WTC11 (cell line): ENCODE measurements at regions not wholly inside any gene's neighbourhood (a gene's known extent, or its start where the extent isn't known, plus 50 kb on each side); places are given as distances from the start of the nearest gene placed in this dataset.

Source experiments
- ATAC-seq: fragments of 200-7000 bp; cut with Tn5 transposase; 2 replicates; pipeline ENCODE4 v1.10.0; 2021; ENCODE audit warnings: mild to moderate bottlenecking, moderate library complexity
- CTCF ChIA-PET: fragments of 300-600 bp; sonication (Branson Sonifier 250); formaldehyde crosslinking; loops from one replicate; lab custom pipeline; 2021; ENCODE audit warnings: antibody characterized with exemption; lab: Charles Lee
- POLR2A ChIA-PET: fragments of 350-600 bp; sonication (Branson Sonifier 250); formaldehyde crosslinking; loops from one replicate; lab custom pipeline; 2021; ENCODE audit warnings: antibody characterized with exemption; lab: Charles Lee
- DNase-seq: peaks from one replicate; pipeline ENCODE4 v3.0.0; 2021; ENCODE audit warnings: low spot score
- H3K27ac Mint-ChIP-seq: 2 replicates; pipeline ENCODE4 v1.8.0; 2021; ENCODE audit warnings: mixed read lengths
- H3K27me3 Mint-ChIP-seq: 2 replicates; pipeline ENCODE4 v1.8.0; 2021; ENCODE audit warnings: low read depth, mild to moderate bottlenecking, moderate library complexity, mixed read lengths
- H3K36me3 Mint-ChIP-seq: 2 replicates; pipeline ENCODE4 v1.8.0; 2021; ENCODE audit warnings: mixed read lengths
- H3K4me1 Mint-ChIP-seq: 2 replicates; pipeline ENCODE4 v1.8.0; 2022; ENCODE audit warnings: mixed read lengths
- H3K4me3 Mint-ChIP-seq: 2 replicates; pipeline ENCODE4 v1.8.0; 2021; ENCODE audit warnings: mild to moderate bottlenecking, moderate library complexity, mixed read lengths
- H3K9me3 Mint-ChIP-seq: 2 replicates; pipeline ENCODE4 v1.8.0; 2021; ENCODE audit warnings: mixed read lengths
- ATF2 ChIP-seq: sonication (generic); formaldehyde crosslinking; IDR thresholded peaks from 2 replicates; pipeline ENCODE4 v1.8.1; 2022; ENCODE audit warnings: low read depth, missing genetic modification reagents, borderline replicate concordance
- ATF3 ChIP-seq: sonication (generic); formaldehyde crosslinking; conservative IDR thresholded peaks from 2 replicates; pipeline ENCODE4 v1.8.1; 2022; ENCODE audit warnings: mild to moderate bottlenecking, missing genetic modification reagents
- ATF6 ChIP-seq: sonication (generic); formaldehyde crosslinking; IDR thresholded peaks from 2 replicates; pipeline ENCODE4 v1.8.1; 2023; ENCODE audit warnings: mild to moderate bottlenecking, missing genetic modification reagents
- CDX4 ChIP-seq: fragments of 250-450 bp; sonication (Bioruptor Pico); IDR thresholded peaks from 2 replicates; pipeline ENCODE4 v1.9.0; 2021; ENCODE audit warnings: moderate library complexity, mild to moderate bottlenecking, inconsistent platforms, borderline replicate concordance
- E2F4 ChIP-seq: sonication (generic); formaldehyde crosslinking; IDR thresholded peaks from 2 replicates; pipeline ENCODE4 v1.8.1; 2022; ENCODE audit warnings: low read depth, mild to moderate bottlenecking, moderate library complexity, missing genetic modification reagents, borderline replicate concordance
- E2F5 ChIP-seq: sonication (generic); formaldehyde crosslinking; IDR thresholded peaks from 2 replicates; pipeline ENCODE4 v1.8.1; 2022; ENCODE audit warnings: mild to moderate bottlenecking, moderate library complexity, missing genetic modification reagents
- GTF2I ChIP-seq: fragments of 250-450 bp; sonication (Bioruptor Pico); conservative IDR thresholded peaks from 2 replicates; pipeline ENCODE4 v1.4.0; 2021; ENCODE audit warnings: mild to moderate bottlenecking
- IRF1 ChIP-seq: sonication (generic); formaldehyde crosslinking; IDR thresholded peaks from 2 replicates; pipeline ENCODE4 v1.8.0; 2023; ENCODE audit warnings: missing genetic modification reagents
- JAZF1 ChIP-seq: fragments of 250-450 bp; sonication (Bioruptor Pico); IDR thresholded peaks from 2 replicates; pipeline ENCODE4 v1.9.0; 2021; ENCODE audit warnings: moderate library complexity, mild to moderate bottlenecking, inconsistent platforms
- MXD4 ChIP-seq: fragments of 250-450 bp; sonication (Bioruptor Pico); IDR thresholded peaks from 2 replicates; pipeline ENCODE4 v1.8.0; 2021; ENCODE audit warnings: mild to moderate bottlenecking, moderate library complexity, borderline replicate concordance
- MYBL2 ChIP-seq: sonication (generic); formaldehyde crosslinking; IDR thresholded peaks from 2 replicates; pipeline ENCODE4 v1.8.1; 2023; ENCODE audit warnings: mild to moderate bottlenecking, moderate library complexity, missing genetic modification reagents
- NFATC4 ChIP-seq: fragments of 250-450 bp; sonication (Bioruptor Pico); IDR thresholded peaks from 2 replicates; pipeline ENCODE4 v1.9.0; 2021; ENCODE audit warnings: mild to moderate bottlenecking
- NFE2L1 ChIP-seq: sonication (generic); formaldehyde crosslinking; IDR thresholded peaks from 2 replicates; pipeline ENCODE4 v1.8.1; 2023; ENCODE audit warnings: missing genetic modification reagents
- RELA ChIP-seq: sonication (generic); formaldehyde crosslinking; IDR thresholded peaks from 2 replicates; pipeline ENCODE4 v1.8.1; 2022; ENCODE audit warnings: missing genetic modification reagents, mild to moderate bottlenecking, borderline replicate concordance
- TP53 ChIP-seq: sonication (generic); formaldehyde crosslinking; IDR thresholded peaks from 2 replicates; pipeline ENCODE4 v1.8.1; 2023; ENCODE audit warnings: mild to moderate bottlenecking, missing genetic modification reagents
- ZBTB21 ChIP-seq: sonication (generic); formaldehyde crosslinking; IDR thresholded peaks from 2 replicates; pipeline ENCODE4 v1.8.1; 2023; ENCODE audit warnings: mild to moderate bottlenecking, missing genetic modification reagents, borderline replicate concordance
- ZMAT4 ChIP-seq: fragments of 250-450 bp; sonication (Bioruptor Pico); IDR thresholded peaks from 2 replicates; pipeline ENCODE4 v1.9.0; 2021; ENCODE audit warnings: mild to moderate bottlenecking

GRCh38 chr11:100581318-100581717 is 105.8 kb upstream of the ARHGAP42 start (continued):
- TF ChIP-seq ZBTB21 (CRISPR knock-in tag), result no peak

- no peaks in the 10 kb centered on the region for H3K36me3 Mint-ChIP-seq
- no peaks in the 10 kb centered on the region for H3K9me3 Mint-ChIP-seq
- no peak for TF ChIP-seq TP53 (CRISPR knock-in tag)
- no peak for TF ChIP-seq E2F4 (CRISPR knock-in tag)
- TF ChIP-seq ATF2 (CRISPR knock-in tag), result no peak
- TF ChIP-seq NFE2L1 (CRISPR knock-in tag), result no peak
- TF ChIP-seq, all 79 proteins: peak for 0
- no peak for ATAC-seq
- Mint-ChIP-seq H3K4me1 (peaks cover 8% of the 10 kb centered on the region), H3K4me3 (no peak overlapping the region), H3K27ac (no peak overlapping the region), H3K27me3 (no peaks in the 10 kb centered on the region)
- no peak for DNase-seq
- ChIA-PET POLR2A (no interaction called here), CTCF (no interaction called here)
Measured at GRCh38 chr11:100584201-100584985, 102.7 kb upstream of the ARHGAP42 start.

- DNase-seq, result no peak
- no peak for ATAC-seq
- Mint-ChIP-seq H3K4me3 (no peak overlapping the region), H3K9me3 (no peaks in the 10 kb centered on the region), H3K27me3 (no peaks in the 10 kb centered on the region), H3K27ac (no peak overlapping the region), H3K36me3 (no peaks in the 10 kb centered on the region), H3K4me1 (peaks cover 8% of the 10 kb centered on the region)
- CTCF ChIA-PET, result no interaction called here
- POLR2A ChIA-PET, result no interaction called here
- TF ChIP-seq ATF6 (CRISPR knock-in tag), result no peak
- TF ChIP-seq MYBL2 (CRISPR knock-in tag), result no peak
- no peak for TF ChIP-seq ATF3
- TF ChIP-seq CDX4, result no peak
- TF ChIP-seq MXD4 (CRISPR knock-in tag), result no peak
- TF ChIP-seq ZMAT4, result no peak
- TF ChIP-seq JAZF1 (CRISPR knock-in tag), result no peak
- no peak for TF ChIP-seq IRF1 (CRISPR knock-in tag)
- no peak for TF ChIP-seq NFATC4
- no peak for TF ChIP-seq GTF2I (CRISPR knock-in tag)
- no peak for TF ChIP-seq E2F5 (CRISPR knock-in tag)
- no peak for TF ChIP-seq RELA (CRISPR knock-in tag)
Measured at GRCh38 chr11:100585728-100586127, 101.4 kb upstream of the ARHGAP42 start.
